ENCODE measurements at regions not wholly inside any gene's neighbourhood (a gene's known extent, or its start where the extent isn't known, plus 50 kb on each side); places are given as distances from the start of the nearest gene placed in this dataset.

- Histone ChIP-seq H3K27me3 (ENCODE audit: control insufficient read depth, insufficient read depth, low read length) (no peaks in the 10 kb centered on the region), H3K27ac (ENCODE audit: low read depth, low read length) (no peak overlapping the region), H3K9me3 (ENCODE audit: control insufficient read depth, insufficient read depth, low read length) (no peaks in the 10 kb centered on the region), H3K4me3 (ENCODE audit: low read depth, low read length) (no peak overlapping the region)
- ChIA-PET CTCF (no interaction called here), POLR2A (no interaction called here)
- no peak for DNase-seq (ENCODE audit: low read depth, low spot score)
- no peak for TF ChIP-seq CTCF (IDR thresholded peaks at IDR 0.05; ENCODE audit: low read depth, low read length)
These were observed 794.2 kb upstream of the LCORL start for GRCh38 chr4:18815779-18816173.

- POLR2A ChIA-PET = no interaction called here
- H3K4me3 ChIP-seq (ENCODE audit: low read depth, low read length) = no peak overlapping the region
- CTCF ChIA-PET = no interaction called here
- H3K27me3 ChIP-seq (ENCODE audit: control insufficient read depth, insufficient read depth, low read length) = no peaks in the 10 kb centered on the region
- no peak for DNase-seq (ENCODE audit: low read depth, low spot score)
- H3K9me3 ChIP-seq (ENCODE audit: control insufficient read depth, insufficient read depth, low read length) = no peaks in the 10 kb centered on the region
- TF ChIP-seq CTCF (IDR thresholded peaks at IDR 0.05; ENCODE audit: low read depth, low read length) = no peak
- no peak overlapping the region for H3K27ac ChIP-seq (ENCODE audit: low read depth, low read length)
These were observed 793.7 kb upstream of the LCORL start for GRCh38 chr4:18815081-18815778.

- no peak for TF ChIP-seq CTCF (IDR thresholded peaks at IDR 0.05; ENCODE audit: low read depth, low read length)
- no peak for DNase-seq (ENCODE audit: low read depth, low spot score)
- CTCF ChIA-PET = no interaction called here
- no peak overlapping the region for H3K4me3 ChIP-seq (ENCODE audit: low read depth, low read length)
- no peak overlapping the region for H3K27ac ChIP-seq (ENCODE audit: low read depth, low read length)
- H3K27me3 ChIP-seq (ENCODE audit: control insufficient read depth, insufficient read depth, low read length) = no peaks in the 10 kb centered on the region
- POLR2A ChIA-PET = no interaction called here
- H3K9me3 ChIP-seq (ENCODE audit: control insufficient read depth, insufficient read depth, low read length) = no peaks in the 10 kb centered on the region
These were observed 792.2 kb upstream of the LCORL start for GRCh38 chr4:18813771-18814170.

- no peak for DNase-seq (ENCODE audit: low read depth, low spot score)
- TF ChIP-seq CTCF (IDR thresholded peaks at IDR 0.05; ENCODE audit: low read depth, low read length) = no peak
- CTCF ChIA-PET = no interaction called here
- no peaks in the 10 kb centered on the region for H3K9me3 ChIP-seq (ENCODE audit: control insufficient read depth, insufficient read depth, low read length)
- no peak overlapping the region for H3K4me3 ChIP-seq (ENCODE audit: low read depth, low read length)
- no peaks in the 10 kb centered on the region for H3K27me3 ChIP-seq (ENCODE audit: control insufficient read depth, insufficient read depth, low read length)
- no peak overlapping the region for H3K27ac ChIP-seq (ENCODE audit: low read depth, low read length)
- POLR2A ChIA-PET = no interaction called here
These were observed 791.5 kb upstream of the LCORL start for GRCh38 chr4:18813055-18813454.

- Histone ChIP-seq H3K9me3 (ENCODE audit: control insufficient read depth, insufficient read depth, low read length) (no peaks in the 10 kb centered on the region), H3K4me3 (ENCODE audit: low read depth, low read length) (no peak overlapping the region), H3K27me3 (ENCODE audit: control insufficient read depth, insufficient read depth, low read length) (no peaks in the 10 kb centered on the region), H3K27ac (ENCODE audit: low read depth, low read length) (no peak overlapping the region)
- ChIA-PET CTCF (no interaction called here), POLR2A (no interaction called here)
- no peak for DNase-seq (ENCODE audit: low read depth, low spot score)
- TF ChIP-seq CTCF (IDR thresholded peaks at IDR 0.05; ENCODE audit: low read depth, low read length) = no peak
These were observed 782.2 kb upstream of the LCORL start for GRCh38 chr4:18803781-18804180.
